Right renal cortex interstitium (tissue), 3 donors: ENCODE measurements at regions not wholly inside any gene's neighbourhood (a gene's known extent, or its start where the extent isn't known, plus 50 kb on each side); places are given as distances from the start of the nearest gene placed in this dataset.
A peak's percentile ranks its signal among the peaks of the same experiment; 100 is the strongest.

Experiments
- DNase-seq, 3 donors: peaks; one replicate each; pipeline ENCODE4 v3.0.0-alpha.2; 2013; ENCODE audit warnings: low read depth in 3 of 3, low spot score in 2 of 3

DNA sequence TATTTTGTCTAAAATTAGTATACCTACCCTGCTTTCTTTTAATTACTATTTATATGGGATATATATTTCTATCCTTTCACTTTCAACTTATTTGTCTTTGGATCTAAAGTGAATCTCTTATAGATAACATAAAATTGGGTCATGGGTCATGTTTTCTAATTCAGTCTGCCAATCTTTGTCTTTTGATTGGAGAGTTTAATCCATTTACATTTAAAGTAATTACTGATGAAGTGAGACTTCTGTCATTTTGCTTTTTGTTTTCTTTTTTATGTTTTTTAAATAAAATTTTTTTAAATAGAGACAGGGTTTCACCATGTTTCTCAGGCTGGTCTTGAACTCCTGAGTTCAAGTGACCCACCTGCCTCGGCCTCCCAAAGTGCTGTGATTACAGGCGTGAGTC is 50.5 kb upstream of the PRDM1 start:
- DNase-seq, result no peak

DNA sequence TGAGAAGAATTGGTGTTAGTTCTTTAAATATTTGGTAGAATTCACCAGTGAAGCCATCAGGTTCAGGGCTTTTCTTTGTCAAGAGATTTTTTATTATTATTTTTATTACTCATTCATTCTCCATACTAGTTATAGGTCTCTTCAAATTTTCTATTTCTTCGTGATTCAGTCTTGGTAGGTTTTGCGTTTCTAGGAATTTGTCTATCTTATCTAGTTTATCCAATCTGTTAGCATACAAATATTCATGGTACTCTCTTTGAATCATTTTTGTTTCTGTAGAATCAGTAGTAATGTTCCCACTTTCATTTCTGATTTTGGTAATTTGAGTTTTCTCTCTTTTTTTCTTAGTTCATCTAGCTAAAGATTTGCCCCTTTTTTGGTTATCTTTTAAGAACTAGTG is 52.3 kb upstream of the PRDM1 start:
- no peak for DNase-seq

DNA sequence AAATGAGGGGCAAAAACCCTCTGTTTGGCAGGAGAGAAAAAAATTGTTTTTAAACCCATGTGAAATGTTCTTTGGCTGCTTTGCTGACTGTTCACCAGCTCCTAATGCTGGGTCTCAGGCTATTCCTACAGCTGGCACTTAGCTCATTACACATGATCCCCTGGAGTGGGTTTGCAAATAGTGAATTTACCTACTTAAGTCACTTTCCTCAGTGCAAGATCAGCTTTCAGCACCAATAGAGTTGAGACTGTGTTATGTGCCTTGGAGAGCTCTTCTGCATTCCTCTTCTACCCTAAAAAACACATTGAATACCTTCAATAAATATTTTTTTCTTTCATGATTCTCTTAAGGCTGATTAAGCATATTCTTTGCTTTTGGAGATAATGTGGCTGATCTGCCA is 58.4 kb upstream of the PRDM1 start:
- DNase-seq, result no peak

DNA sequence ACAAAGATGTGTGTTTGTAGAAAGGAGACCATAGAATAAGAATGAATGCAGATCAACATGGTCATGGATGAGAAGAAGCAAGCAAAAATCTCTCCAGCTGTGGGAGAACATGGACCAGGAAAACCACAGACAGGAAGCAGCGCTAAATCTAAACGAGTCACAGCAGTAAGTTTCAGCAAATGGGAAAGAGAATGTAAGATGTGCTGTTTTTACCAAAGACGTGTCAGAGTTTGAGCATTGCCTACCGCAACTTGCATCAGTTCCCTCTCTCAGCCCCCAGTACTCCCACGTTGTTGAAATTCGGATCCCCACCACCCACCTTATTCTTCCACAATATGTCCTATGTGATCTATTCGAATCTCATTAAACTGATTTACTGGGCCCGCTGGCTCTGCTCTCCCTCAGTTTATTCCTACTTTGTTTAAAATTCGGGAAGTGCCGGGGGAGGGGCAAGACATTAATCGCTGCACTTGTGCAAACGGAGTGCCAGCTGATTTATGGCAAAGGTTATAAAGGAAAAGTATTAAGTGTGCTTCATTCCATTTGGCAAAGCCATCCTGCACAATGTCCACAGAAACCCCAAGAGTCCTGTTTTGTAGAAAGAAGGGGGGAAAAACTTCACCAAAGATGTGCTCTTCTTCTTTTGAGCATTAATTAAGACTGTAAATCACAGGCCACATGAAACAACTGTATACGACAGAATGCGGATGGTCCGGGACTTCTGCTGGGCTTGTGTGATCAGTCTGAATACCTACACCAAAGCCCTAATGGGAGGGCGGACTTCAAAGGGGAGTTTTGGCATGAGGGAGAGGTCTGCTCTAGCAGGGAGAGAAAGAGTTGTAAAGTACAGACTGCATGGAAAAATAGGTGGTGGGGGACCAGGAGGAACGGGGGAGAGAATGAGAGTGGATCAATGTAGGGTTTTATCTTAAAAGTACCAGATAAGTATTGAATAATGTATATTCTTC is 59.1 kb upstream of the PRDM1 start:
- DNase-seq, result peak in 1 of 3 donors; percentile 24

DNA sequence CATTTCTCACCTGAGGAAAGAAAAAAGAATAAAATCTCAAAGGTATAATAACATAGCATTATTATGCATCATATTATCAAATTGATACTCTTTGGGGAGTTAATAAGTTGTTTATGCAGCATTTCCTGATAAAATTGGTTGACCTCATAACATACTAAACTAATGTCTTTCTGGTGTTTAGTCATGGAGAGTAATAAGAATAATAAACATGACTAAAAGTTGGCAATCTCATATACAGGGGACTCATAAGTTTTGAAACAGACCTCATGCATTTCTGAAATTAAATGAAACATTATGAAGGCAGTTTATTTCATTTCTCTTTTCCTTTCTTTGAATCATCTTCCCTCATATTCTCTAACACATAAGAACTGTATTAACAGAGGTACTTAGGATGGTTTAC is 60.5 kb upstream of the PRDM1 start:
- no peak for DNase-seq

DNA sequence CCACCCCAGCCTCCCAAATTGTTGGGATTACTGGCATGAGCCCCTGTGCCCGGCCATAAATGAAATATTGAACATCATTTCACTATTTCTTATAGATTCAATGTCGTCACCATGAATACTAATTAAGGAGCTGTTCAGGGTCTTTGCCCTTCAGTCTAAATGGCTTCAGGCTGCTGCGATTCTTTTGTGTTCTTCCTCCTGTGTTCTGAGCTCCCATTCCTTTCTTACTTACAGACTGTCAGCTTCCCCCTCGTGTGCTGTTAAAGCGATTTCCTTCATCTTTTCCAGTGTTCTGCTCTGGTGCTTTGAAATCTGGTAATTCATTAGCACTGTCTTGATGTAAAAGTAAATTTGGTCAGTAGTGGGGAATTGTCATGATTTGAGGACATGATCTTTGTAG is 63.3 kb upstream of the PRDM1 start:
- no peak for DNase-seq

DNA sequence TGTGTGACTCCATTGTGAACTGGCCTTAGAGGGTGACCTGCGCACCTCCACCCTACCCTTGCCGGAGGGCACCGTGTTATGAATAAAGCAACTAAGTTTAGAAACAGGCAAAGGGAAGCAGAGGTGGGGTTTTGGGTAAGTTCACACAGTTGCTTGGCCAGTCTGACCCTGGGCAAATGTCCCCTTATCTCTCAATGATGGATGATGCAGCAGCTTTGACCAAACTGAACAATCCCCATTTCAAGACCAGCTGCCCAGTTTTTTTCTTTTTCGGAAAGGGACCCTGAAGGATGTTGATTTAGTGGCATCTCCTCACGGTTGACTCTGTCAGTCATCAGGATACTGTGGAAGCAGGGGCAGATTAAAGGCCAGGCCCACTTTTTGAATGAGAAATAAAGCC is 68.7 kb upstream of the PRDM1 start:
- DNase-seq, result no peak

DNA sequence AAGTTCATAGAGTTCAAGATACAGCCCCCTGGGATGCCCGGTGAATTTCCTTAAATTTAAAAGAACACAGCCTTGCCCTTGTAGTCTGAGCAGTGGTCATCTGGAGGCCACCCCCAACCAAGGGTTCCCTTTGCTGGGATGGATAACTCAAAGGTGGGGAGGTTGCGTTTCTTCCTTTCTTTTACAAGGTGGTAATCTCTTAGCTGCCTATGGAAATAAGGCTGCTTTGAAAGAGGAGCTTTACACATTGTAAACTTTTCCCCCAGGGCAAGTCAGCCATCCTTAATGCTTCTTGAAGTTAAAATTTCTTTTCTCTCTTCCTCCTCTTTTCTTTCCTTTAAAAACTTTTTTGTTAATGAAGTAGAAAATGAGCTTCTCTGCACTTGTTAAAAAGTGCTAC is 71.2 kb upstream of the PRDM1 start:
- DNase-seq, result no peak

DNA sequence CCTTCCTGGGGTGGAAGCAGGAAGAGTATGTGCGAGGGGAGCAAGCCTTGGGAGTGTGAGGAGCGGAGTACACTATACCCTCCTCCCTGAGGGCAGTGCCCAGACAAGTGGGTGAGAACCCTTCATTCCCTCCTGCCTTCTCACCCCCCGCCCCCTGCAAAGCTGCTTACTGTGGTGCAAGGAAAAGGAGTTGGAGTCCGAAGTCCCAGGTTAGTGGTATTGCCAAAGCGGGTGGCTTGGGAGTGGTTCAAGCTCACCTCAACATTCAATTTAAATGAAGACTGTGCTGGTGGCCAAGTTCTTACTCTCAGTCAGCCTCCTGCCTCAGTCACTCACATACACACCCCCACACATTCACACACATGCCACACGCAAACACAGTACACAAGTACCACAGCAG is 74.7 kb upstream of the PRDM1 start:
- DNase-seq, result no peak

DNA sequence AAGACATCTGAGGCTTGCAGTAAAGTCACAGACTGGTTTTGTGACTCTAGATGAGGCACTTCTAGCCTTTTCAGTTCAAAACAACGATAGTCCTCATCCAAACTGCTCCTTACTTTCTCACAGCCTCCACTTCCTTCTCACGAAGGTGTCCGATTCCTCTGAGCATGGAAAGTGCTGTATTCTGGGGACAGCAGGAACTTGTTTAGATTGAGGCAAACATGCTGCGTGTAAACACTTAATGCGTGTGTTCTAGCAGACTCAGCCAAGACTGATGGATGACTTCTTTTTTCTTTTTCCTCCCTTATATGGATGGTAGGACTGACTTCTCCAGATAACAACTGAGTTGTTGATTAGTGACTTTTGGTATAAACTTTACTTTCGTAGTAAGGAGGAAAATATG is 80.2 kb upstream of the PRDM1 start:
- DNase-seq, result no peak

DNA sequence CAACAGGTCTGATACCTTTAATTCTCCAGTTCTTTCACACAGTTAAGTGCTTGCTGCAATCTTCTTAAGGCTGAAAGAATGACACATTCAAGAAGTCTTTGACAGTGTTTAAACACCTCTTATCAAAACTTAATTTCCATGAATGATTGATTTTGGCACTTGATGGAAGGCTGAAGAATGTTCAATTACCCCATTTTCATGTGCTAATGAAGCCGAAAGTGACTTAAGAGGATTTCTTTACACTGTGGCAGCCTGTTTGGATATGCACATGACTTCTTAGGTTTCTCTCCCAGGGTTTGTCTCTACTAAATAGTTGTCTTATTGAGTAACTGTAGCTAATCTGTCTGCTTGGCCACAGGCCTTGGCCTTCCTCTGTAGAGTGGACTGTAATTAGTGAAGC is 81.1 kb upstream of the PRDM1 start:
- no peak for DNase-seq

DNA sequence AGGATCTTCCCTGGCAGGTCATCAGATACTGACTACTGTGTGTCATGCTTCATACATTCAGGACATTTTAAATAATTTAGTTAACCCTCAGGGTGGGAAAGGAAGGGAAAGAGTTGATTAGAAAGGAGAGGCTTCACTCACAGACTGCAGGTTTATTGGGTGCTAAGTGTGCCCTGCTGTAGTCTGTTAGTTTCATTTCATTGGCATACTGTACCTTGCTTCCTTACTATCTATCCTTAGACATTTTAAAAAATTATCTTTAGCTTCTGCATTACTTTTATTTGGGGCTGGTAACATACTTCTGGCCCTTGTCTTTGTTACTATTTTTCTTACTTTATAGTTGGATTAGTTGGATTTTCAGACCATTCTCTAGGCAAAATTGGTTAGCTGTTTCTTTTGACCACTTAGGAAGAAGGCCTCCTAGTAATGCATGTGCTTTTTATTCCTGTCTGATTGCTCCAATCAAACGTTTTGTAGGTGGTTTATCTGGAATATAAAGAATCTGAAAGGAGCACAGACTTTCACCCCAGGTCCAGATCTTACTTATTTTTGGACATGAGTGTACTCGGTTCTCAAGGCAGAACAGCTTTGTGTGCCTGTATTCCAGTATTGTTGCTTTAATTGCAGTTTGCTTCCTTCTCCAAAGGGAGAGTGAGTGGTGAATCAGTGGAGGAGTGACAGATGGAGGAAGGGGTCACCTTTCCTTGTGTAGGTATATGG is 82.7 kb upstream of the PRDM1 start:
- DNase-seq, result no peak

DNA sequence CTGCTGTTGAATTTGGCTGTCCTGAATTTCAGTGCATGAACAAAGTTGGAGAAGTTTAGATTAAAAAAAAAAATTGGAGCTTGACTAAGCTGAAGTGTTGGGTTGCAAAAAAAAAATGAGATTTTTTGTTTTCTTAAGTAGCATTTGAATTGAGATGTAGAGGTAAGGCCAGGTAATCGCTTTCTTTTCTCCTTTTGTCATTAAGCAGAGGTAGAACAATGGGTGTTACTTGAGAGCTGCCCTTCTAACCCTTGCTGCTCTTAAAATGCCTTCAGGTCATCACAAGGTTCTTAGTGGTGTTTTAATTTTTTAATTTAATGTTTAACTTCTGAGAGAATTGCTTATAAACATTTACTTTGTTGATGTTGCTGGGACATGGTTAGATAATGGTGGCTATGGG is 84.1 kb upstream of the PRDM1 start:
- no peak for DNase-seq

DNA sequence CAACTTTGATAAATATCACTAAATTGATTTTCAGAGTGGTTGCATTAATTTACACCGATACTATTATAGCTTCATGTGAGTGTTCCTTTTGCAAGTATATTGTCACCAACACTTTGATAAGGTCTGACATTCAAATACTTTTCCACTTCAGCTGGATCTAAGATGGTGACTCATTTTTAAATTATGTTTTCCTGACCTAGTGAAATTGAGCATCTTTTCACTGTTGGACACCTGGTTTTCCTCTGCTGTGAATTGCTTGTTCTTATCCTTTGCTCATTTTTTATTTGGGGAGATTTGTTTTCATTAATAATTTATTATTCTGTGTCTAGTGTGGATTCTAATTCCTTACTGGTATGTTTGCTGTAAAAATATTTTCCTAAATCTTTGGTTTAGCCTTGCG is 85.2 kb upstream of the PRDM1 start:
- DNase-seq, result no peak

DNA sequence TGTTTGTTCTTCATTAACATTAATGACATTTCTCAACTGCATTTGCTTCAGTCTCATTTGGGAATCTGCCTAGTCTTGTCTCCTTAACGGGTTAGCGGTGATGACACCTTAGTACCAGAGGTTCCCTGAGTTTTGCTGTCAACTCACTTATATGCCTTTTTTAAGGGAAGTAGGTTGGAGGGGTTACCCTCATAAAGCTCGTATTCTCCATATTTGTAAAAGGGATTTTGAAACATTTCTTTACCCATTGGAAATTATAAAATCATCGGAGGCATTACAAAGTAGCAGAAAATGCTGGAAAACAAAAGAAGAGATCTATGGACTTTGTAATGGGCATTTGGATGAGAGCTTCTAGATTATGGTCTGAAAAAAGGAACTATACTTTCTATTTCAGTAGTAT is 88.7 kb upstream of the PRDM1 start:
- no peak for DNase-seq

DNA sequence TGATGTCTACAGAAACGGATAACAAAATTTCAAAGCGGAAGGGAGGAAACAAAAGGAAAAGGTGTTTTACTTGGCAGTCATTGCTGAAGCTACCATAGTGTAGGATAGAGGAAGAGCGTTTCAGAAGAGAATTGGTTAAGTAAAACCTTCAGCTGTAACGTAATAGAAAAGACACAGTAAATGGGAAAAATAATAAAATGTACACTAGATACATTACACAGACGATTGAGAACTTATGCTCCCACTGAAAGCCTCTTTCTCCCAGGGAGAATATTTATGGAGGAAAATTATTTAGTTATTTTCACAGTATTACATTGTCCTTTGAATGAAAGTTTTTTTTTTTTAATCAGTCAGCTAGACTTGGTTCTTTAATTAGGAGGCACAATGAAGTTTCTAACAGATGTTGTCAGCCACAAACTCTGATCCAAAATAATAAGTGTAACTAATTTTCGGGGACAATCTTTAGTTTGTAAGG is 90.7 kb upstream of the PRDM1 start:
- DNase-seq, result no peak

DNA sequence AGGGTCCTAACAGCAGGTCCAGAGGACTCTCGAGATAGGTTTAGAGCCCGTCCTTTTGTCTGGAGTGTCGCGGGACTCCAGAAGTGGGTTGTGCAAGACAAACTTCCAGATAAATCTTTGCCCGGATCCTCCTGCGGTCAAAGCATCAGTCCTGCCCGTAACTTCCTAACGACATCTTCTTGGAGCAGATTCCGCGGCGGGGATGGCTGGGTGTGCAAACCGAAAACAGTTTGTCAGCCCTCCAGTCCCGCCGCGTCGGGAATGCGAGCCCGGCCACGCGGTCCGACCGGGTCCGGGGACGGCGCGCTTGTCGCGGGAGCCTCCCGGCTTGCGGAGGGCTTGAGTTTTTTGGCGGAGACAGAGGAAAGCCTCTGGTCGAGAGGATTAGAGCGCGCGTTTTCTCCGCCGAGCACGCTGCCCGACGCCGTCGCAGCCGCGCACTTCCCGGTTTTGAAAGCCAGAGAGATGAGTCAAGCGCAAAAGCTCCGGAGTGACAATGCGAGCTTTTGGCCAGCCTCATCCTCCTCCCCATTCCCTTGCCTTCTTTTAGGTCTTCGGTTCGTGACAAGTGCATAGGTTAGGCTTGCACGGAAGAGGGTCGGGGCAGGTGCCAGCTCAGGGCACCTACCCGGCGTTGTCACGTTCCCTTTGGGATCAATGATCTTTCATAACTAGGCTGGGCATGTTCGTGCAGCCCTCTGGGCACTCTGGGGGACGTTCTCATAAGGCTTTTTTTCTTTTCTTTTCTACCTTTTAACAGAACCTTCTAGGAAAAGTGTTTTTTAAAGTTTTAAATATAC is 91.3 kb upstream of the PRDM1 start:
- DNase-seq, result no peak

DNA sequence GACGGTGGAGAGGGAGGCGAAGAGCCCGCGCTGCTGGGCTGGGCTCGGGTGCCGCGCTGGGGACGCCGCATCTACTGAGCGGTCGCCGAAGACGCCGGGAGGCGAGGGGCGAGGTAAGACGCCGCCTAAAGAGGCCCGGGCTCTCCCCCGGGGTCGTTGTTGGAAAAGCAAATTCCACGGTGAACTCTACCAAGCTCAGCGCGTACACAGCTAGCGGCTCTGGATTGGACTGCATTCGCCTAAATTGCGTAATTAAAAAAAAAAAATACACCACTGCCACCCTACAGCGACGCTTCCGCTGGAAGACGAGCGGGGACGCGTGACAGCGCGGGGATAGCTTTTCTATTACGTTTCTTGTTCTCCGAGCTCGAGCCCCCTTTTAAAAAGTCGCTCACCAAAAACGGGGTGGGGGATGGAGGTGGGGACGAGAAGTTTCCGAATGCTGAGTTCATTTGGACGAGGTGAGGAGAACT is 92.0 kb upstream of the PRDM1 start:
- DNase-seq, result no peak

DNA sequence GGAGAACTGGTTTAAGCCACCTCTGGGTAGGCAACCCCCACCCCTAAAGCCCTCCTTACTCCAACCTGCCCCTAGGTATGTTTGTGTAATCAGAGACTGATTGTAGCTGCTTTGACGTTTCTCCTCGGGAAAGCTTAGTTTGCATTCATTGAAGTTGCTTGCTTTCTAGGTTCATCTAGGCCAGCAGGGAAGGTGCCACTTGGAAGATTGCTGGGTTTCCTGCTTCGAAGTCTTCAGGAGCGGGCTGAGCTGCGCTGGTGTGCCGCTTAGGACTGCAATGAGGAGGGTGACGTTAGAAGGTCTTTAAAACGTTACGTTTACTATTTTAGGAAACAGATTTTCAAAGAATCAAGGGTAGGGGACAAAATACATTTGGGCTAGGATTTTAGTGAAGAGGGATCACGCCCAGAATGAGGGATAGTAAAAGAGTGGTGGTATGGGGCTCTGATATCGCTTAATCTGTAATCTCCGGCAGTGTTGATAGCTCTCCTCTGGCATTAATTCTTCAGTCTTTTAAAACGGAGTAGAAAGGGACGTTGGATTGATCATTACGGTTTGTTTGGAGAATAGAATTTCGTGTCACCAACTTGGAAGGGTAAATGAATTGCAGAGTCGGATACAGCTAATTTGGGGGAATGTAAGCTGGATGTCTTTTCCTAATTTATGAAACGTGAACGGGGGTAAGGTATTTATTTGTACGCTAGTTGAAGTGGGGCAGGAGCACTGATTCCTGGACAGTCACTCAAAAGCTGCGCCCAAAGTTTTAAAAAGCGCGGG is 92.6 kb upstream of the PRDM1 start:
- DNase-seq, result no peak

DNA sequence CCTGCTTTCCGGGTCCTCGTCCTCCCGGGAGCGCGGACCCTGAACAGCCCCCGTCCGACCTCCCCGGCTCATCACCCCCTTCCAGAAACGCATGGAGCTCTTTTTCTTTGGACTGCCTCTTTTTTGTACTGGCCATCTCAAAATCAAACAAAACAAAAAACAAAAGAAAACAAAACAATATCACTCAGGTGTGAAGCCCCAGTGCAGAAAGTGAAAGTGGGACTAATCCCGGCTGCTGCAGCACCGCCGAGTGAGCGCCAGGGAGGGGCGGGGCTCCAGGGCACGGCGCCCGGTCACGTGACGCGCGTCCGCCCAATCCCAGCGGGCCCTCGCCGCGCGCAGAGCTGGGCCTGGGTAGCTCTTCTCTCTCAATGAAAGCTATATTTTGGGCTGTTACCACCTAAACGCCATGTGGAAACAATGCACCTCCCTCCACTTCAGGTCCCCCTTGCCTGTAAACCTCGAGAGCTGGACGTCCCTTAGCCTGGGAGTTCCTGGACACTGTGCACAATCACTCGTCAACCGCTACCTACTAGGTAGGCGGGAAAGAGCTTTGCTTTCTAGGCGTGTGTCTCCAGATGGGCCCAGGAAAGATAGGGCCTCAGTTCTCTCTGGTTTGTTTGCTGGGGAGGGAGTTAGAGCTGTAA is 93.7 kb upstream of the PRDM1 start:
- no peak for DNase-seq
